NT2/D1 (cell line): ENCODE measurements at regions not wholly inside any gene's neighbourhood (a gene's known extent, or its start where the extent isn't known, plus 50 kb on each side); places are given as distances from the start of the nearest gene placed in this dataset.

Experiments
- SUZ12 ChIP-seq: IDR thresholded peaks from 2 replicates; pipeline ENCODE4 v1.6.1; 2011; ENCODE audit not compliant: insufficient read length, insufficient read depth; ENCODE audit errors: extremely low read depth
- YY1 ChIP-seq: IDR thresholded peaks from 2 replicates; pipeline ENCODE4 v1.6.1; 2011; ENCODE audit not compliant: insufficient read length, insufficient read depth
- ZNF274 ChIP-seq: IDR thresholded peaks from 2 replicates; pipeline ENCODE4 v1.6.1; 2011; ENCODE audit warnings: mild to moderate bottlenecking, low read depth, low read length

GRCh38 chr3:162385387-162385786, 888.8 kb downstream of the OTOL1 start:
- TF ChIP-seq ZNF274 (no peak), YY1 (no peak), SUZ12 (no peak)
